Cardiac fibroblast (primary cell): ENCODE measurements at regions not wholly inside any gene's neighbourhood (a gene's known extent, or its start where the extent isn't known, plus 50 kb on each side); places are given as distances from the start of the nearest gene placed in this dataset.

Experiments used
- DNase-seq, 2 donors: peaks; one replicate each; pipeline versions ENCODE4 v3.0.0 to v3.0.0-alpha.2; 2010; ENCODE audit warnings: low read depth in 2 of 2
- H3K4me3 ChIP-seq, 2 donors: replicated peaks in 1 of 2; 1 replicate in 1 of 2; 2 replicates in 1 of 2; pipeline ENCODE4 v1.5.1; 2011; ENCODE audit warnings: low read depth in 2 of 2, low read length in 2 of 2, mild to moderate bottlenecking in 2 of 2, moderate library complexity in 1 of 2
- CTCF ChIP-seq: IDR thresholded peaks from one replicate; pipeline ENCODE4 v1.5.1; 2011; ENCODE audit warnings: low read depth, mild to moderate bottlenecking, low read length, inconsistent platforms

- no peak for TF ChIP-seq CTCF
- no peak for DNase-seq
- no peak overlapping the region for H3K4me3 ChIP-seq
Observed at GRCh38 chr1:181413836-181414235, 69.5 kb upstream of the CACNA1E start.

- H3K4me3 ChIP-seq: no peak overlapping the region
- no peak for TF ChIP-seq CTCF
- DNase-seq: no peak
Observed at GRCh38 chr1:181416268-181416860, 67.0 kb upstream of the CACNA1E start.

GRCh38 chr1:181417915-181418314 lies 65.4 kb upstream of the CACNA1E start:
- no peak for TF ChIP-seq CTCF
- H3K4me3 ChIP-seq: no peak overlapping the region
- no peak for DNase-seq

DNA sequence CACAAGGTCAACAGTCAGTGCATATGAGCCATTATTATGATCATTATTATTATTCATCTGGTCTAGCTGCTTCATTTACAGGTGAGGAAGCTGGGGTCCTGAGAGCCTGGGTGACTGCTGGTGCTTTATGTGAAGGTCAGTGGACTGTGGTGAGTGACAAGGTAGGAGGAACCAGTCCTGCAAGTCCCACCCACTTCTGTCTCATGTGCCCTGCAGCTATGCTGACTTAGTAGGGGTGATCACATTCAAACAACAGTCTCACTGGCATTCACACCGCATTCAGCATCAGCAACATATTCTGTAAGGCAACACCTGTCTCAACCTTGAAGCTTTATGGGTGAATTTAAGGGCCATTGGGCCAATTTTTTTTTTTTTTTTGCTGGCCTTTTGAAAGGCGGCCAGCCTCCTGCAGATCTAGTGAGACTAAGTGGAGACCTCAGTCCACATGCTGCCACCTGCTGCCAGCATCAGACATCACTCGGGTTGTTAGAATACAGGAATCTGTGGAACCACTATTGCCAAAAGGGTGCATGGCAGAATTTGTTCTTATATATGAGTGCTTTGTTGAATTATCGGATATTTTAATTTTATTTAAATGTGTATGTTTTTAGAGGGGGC lies 59.9 kb upstream of the CACNA1E start:
- H3K4me3 ChIP-seq: no peak overlapping the region
- TF ChIP-seq CTCF: peak; percentile 13
- peak; percentile 33 to 44 for DNase-seq

- TF ChIP-seq CTCF: peak; percentile 90
- peak; percentile 70 to 73 for DNase-seq
- no peak overlapping the region for H3K4me3 ChIP-seq
Observed at GRCh38 chr1:181424786-181425403, 58.4 kb upstream of the CACNA1E start.

- H3K4me3 ChIP-seq: no peak overlapping the region
- TF ChIP-seq CTCF: no peak
- no peak for DNase-seq
Observed at GRCh38 chr1:181425566-181425965, 57.8 kb upstream of the CACNA1E start.
